Glomerular visceral epithelial cell (primary cell): ENCODE measurements at regions not wholly inside any gene's neighbourhood (a gene's known extent, or its start where the extent isn't known, plus 50 kb on each side); places are given as distances from the start of the nearest gene placed in this dataset.

Source experiments
- DNase-seq: peaks from one replicate; pipeline ENCODE4 v3.0.0-alpha.2; 2016; ENCODE audit errors: extremely low spot score

GRCh38 chr21:43348170-43348766 is 78.7 kb downstream of the SIK1 start:
- no peak for DNase-seq

- DNase-seq = no peak
These were observed 79.3 kb downstream of the SIK1 start for GRCh38 chr21:43347461-43348169.

- DNase-seq = no peak
These were observed 80.4 kb downstream of the SIK1 start for GRCh38 chr21:43346551-43346950.

GRCh38 chr21:43345746-43346409 is 81.1 kb downstream of the SIK1 start:
- DNase-seq = peak; percentile 54

- DNase-seq = no peak
These were observed 81.7 kb downstream of the SIK1 start for GRCh38 chr21:43345046-43345745.

- no peak for DNase-seq
These were observed 82.7 kb downstream of the SIK1 start for GRCh38 chr21:43343992-43344886.

DNA sequence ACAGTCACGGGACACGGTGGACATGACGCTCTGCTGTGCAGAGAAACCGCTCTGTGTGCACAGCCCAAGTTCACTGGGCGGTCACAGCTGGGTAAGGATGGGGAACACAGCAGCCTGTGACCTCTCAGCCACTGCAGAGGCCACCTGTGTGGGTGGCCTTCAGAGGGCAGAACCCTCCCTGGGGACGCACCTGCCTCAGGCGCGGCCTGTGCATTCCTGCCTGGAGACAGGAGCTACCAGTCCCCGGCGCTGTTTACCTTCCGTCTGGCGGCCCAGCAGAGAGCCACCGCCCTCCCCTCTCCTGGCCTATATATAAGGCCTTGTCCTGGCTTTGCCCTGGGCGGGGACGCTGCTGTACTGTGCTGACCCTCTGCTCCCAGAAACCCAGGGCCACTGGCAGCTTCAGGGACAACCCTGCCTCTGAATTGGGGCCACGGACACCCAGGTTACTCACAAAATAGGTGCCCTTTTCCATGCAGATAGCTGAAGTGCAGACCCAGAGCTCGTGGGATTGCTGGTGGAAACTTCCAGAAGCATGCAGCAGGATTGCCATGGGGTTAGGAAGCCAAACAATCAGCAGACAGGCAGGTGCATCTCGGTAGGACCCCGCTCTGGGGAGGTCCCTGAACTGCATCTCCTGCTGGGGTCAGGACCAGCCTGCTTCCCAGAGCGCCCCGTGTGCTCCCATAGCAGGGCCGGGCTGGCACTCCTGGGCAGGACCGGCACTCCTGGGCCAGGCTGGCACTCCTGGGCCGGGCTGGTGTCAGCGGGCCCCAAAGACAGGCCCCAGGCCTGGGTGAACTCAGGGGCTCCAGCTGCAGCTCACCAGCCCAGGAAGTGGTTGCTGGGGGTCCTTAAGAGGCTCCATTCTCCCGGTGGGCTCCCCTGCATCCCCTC is 83.6 kb downstream of the SIK1 start:
- DNase-seq = no peak

DNA sequence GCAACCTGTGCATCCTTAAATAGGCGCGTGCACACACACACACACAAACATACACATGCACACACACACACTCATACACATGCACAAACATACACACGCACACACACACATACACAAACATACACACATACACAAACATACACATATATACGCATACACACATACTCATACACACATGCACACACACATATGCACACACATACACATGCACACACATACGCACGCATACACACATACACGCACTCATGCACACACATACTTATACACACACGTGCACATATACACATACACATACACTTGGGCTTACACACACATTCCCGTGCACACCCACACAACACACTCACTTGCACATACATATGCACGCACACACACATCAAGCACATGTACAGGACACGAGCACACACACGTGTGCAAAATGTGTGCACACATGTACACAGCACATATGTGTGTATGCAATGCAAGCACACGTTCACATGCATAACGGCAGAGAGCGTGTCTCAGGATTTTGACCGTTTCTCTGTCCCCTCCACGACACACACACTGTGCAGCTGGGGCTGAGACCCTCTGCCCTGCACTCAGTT is 84.5 kb downstream of the SIK1 start:
- no peak for DNase-seq

GRCh38 chr21:43341378-43342161 is 85.4 kb downstream of the SIK1 start:
- DNase-seq = no peak

- DNase-seq = peak; percentile 73
These were observed 86.2 kb downstream of the SIK1 start for GRCh38 chr21:43340491-43341377.

GRCh38 chr21:43339668-43340067 is 87.3 kb downstream of the SIK1 start:
- DNase-seq = no peak

DNA sequence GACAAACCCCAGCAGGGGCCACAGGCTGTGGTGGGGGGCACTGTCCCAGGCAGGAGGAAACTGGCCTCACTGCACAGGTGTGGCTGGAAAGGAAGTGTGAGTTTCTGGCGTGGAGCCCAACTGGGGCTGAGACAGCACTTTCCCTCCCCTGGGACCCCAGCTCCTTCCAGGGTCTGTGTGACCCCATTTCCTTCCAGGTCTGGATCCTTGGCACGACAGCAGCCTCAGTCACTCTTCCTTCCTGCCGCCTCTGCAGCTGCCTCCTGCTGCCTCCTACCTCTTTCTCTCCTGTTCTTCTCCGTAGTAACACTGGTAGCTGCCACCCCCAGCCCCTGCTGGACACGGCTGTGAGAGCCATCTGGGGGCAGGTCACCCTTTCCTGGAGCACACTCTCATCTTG is 88.0 kb downstream of the SIK1 start:
- DNase-seq = no peak

DNA sequence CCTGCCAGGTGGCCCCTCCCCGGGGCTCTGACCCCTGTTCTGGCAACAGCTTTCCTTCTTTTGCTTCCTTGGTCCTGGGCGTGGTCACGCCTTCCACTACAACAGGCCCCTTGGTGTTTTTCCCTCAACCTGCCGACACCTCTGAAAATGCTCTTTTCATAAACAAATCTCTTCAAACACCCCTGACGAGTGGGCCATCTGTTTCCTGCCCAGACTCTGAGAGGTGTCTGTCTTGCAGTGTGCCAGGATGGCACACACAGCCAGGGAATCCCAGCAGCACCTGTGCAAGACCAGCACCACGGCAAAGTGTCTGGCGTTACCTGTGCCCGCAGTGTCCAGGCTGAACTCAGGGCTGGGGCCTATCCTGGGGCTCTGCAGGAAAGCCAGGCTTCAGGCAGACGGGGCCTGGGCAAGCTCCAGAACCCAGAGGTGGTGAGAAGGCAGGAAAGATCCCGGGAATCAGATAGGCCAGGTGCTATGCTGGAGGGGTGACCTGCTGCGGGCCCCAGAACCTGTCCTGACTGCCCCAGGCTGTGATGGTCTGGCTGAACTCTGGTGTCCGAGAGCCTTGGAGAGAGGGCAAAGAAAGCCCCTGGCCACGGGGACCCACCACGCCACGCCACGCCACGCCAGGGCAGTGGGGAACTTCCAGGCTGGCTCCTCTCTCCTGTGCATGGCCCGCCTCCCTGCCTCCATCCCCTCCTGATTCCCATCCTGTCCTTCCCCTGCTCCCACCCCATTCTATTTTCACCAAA is 88.9 kb downstream of the SIK1 start:
- DNase-seq = no peak

- no peak for DNase-seq
These were observed 91.8 kb downstream of the SIK1 start for GRCh38 chr21:43335119-43335518.

- no peak for DNase-seq
These were observed 92.5 kb downstream of the SIK1 start for GRCh38 chr21:43334214-43334958.

DNA sequence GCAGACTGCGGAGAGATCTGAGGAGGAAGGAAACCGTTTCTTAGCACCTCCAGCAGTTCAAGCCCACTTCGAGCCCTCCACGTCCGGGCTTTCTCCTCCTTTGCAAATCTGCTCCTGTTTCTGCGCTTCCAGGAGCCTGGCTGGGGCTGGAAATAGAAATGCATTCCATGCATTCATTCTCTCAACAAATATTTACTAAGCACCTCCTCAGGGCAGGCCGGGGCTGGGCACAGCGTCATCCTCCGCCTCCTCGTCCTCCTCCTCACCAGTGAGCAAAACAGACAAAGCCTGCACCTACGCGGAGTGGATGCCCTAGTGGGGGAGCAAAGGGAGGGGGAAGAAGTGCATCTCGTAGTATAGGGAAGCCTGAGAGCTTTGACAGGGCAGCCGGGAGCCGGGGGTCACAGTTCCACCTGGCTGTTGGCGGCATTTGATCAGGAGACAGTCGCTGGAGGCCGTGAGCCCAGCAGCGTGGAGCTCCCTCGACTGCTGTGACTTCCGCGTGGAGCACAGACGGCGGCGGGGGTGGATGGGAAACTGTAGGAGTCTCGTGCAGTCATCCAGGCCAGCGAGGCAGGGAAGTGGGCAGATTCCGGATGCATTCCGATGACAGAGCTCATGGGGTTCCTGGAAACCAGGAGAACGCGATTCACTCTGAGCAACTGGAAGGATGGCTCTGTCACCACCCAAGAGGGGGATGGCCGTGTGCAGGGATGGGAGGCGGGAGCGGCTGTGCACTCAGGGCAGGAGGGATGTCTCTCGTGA is 93.5 kb downstream of the SIK1 start:
- DNase-seq = peak; percentile 78
